GM19239 (cell line): ENCODE measurements at regions not wholly inside any gene's neighbourhood (a gene's known extent, or its start where the extent isn't known, plus 50 kb on each side); places are given as distances from the start of the nearest gene placed in this dataset.
"Not testable (repeated sequence)": the region's sequence is repeated elsewhere in the genome, so short reads cannot be mapped to it uniquely, and the experiment has no call there.

Experiments used
- DNase-seq: peaks from one replicate; pipeline ENCODE4 v3.0.0; 2011; ENCODE audit warnings: low spot score; ENCODE audit not compliant: insufficient read length
- FAIRE-seq: peaks from 2 replicates; lab custom pipeline; 2011; peaks lifted over from hg19 to GRCh38; lab: Jason Lieb, UNC

- DNase-seq: no peak
- FAIRE-seq: no peak
Measured at GRCh38 chr14:83867566-83868225, 1662.2 kb upstream of the FLRT2 start.

GRCh38 chr14:83870546-83871270, 1659.2 kb upstream of the FLRT2 start:
- FAIRE-seq: no peak

GRCh38 chr14:83873669-83874068, 1656.3 kb upstream of the FLRT2 start:
- FAIRE-seq (no peak), DNase-seq (no peak)

More at GRCh38 chr14:83870546-83871270, 1659.2 kb upstream of the FLRT2 start:
- DNase-seq: no peak

DNA sequence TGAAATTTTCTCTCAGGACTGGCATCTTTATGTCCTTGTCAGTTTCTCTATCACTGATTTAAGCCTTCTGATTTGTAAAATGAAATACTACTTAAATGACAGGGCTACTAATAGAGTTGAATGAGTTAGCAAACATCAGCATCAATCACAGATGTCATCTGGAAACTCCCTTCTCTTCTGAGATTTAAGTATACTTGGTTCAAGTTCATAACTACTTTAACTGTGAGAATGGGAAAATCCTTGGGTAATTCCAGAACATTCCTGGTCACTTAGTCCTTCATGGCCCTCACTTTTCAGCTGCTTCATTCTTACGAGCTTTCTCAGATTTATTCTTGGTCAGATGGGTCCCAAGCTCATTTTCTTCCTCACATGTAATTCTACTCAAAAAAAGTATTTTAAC, 1655.3 kb upstream of the FLRT2 start:
- FAIRE-seq: no peak
- DNase-seq: no peak

DNA sequence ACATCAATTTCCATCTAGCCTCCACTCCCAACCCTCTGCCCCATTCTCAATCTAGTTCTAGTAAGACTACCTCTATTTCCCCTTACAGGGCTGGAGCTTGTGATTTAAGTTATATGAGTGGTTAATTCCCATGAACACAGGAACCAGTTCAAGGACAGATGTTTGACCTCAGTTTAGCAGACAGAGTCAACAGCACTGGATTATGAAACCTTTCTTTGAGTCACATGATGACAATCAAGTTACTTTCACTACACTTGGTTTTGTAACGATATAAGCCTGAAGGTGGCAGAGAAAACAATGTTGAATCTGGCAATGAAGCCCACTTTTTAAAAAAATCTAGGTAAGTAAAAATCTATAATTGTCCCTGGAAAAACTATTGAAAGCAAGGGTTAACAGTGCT, 1646.2 kb upstream of the FLRT2 start:
- DNase-seq: no peak
- FAIRE-seq: no peak

DNA sequence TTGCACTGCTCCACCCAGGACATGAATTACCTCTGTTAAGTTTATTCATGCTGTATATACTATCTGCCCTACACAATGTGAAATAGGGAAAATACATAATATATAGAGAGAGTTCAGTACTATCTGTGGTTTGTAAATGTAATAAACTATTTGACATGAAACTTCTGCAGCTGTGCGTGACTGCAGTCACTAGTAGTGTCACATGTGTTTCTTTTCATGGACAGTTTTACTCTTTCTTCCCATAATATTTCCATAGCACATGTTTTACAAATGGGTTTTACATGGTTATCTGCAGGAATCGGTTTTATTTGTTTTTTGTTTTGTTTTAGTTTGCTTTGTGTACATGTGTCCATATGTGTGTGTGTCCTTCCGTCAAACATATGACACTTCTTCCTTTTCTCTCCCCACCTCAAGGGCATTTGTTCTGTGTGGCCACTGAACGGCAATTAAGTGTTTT, 1644.1 kb upstream of the FLRT2 start:
- FAIRE-seq: no peak
- DNase-seq: no peak

DNA sequence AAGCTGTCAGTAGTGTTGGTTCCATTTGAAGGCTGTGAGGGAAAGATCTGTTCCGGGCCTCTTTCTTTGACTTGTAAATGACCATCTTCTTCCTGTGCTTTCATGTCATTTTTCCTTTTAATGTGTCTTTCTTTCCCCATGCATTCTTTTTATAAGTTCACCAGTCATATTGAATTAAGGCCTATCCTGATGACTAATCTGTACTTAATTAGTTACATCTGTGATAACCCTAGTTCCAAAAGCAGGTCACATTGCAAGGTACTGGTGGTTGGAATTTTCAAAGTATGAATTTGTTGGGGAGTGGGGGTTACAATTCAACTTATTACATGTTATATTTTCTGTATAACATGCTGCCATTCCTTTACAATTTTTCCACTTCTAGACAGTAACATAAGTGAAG, 1642.1 kb upstream of the FLRT2 start:
- FAIRE-seq: no peak

DNA sequence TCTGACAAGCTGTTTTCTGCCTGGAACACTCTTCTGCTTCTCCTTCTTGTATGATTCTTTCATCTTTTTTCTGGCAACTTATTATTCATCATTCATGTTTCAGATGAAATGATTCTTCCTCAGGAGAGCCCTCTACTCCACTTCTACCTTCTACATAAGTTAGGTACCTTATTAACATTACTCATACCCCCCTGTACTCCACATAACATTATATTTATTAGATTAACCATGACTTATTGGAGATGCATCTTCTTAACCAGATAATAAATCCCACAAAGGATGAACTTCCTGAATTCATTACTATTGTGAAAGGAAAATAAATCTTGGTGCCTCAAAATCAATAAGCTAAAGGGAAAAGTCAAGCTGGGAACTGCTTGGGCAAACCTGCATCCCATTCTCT, 1636.5 kb upstream of the FLRT2 start:
- FAIRE-seq (no peak), DNase-seq (no peak)

More for the DNA sequence above, 1642.1 kb upstream of the FLRT2 start:
- no peak for DNase-seq

DNA sequence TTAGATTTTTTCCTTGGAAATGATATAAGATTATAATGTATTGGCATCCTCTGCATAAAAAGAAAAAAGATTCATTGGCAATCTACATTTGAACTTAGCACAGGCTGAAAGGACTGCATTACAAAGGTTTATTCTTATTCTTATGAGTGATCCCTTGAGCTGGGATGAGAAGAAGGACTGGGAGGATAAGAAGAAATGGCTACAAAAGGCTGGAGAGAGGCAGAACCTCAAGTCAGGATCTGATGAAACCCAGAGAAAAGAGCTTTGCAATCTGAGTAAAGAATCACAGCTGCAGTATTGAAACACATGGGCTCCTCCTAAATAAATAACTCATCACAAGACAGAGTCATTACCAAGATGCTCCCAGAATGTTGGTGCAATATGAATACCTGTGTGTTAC, 1635.4 kb upstream of the FLRT2 start:
- FAIRE-seq (no peak), DNase-seq (no peak)

- not testable (repeated sequence) for FAIRE-seq, DNase-seq
Measured at GRCh38 chr14:83898558-83898957, 1631.4 kb upstream of the FLRT2 start.

DNA sequence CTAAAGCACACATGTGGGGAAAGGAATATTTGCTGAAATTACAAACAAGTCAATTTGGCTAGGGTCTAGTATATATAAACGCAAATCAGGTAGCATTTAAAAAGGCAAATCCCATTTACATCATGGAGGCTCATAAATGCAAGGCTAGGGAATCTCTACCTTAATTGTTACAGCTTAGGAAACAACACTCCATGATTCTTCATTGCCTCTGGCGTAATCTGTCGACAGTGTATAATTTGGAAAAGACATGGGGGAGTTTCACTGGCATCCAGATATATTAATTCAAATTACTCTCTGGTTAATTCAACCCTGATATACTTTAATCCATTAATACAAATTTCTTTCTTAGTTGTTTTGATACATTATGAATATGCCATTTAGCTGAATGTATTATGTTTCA, 1630.2 kb upstream of the FLRT2 start:
- FAIRE-seq (no peak), DNase-seq (no peak)

GRCh38 chr14:83905157-83905556, 1624.8 kb upstream of the FLRT2 start:
- FAIRE-seq: no peak

DNA sequence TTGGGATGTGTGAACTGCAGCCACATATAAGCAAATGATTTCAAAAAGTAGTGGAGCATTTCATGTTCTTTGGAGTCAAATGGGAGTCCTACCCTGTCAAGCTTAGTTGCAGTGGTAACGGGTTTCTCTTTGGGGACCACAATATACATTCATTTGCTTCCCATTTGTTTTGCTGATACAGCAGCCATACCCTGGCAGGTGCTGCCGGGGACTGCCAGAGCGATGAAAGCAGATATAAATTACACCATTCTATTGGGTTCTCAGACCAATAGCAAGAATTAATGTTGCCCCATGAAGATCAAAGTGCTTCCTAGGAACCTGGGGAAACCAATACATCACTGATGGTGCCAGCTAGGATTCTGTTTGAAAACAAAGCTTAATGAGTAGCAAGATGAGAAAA, 1621.5 kb upstream of the FLRT2 start:
- DNase-seq (no peak), FAIRE-seq (no peak)

More at GRCh38 chr14:83905157-83905556, 1624.8 kb upstream of the FLRT2 start:
- DNase-seq: no peak

DNA sequence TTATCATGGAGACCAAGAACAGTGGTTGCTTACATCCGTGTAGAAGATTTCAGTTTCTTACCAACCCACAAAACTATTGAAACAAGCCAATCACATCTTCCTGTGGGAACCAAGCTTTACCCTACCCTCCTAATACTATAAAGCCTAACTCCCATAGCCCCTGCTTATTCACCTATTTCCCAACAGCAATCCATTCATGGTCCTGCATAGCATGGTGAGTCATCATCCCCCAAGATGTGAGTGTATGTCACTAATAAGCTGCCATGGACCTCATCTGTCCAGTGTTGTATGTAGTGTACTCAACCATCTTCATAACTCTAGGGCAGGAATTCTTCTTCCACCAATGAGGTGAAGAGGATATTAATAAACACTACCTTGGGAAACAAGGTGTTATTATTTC, 1620.4 kb upstream of the FLRT2 start:
- FAIRE-seq: no peak
- no peak for DNase-seq

- DNase-seq (no peak), FAIRE-seq (no peak)
Measured at GRCh38 chr14:83912032-83912642, 1617.8 kb upstream of the FLRT2 start.

DNA sequence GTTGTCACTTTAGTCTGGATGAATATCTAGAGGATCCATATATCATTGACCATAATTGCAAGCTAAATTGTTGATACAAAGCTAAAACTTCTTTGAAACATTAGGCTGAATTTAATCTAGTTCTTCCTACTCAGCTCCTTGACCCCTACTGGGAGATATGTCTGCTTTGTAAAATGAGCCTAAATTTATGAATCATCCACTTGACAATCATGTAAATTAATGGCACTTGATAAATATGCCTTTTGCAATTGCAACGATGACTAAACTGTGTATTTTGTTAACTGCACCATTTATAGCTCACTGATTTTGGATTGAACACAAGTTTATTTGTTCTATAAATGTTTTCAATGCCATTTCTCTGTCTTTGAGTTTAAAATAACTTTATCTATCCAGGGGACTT, 1616.5 kb upstream of the FLRT2 start:
- DNase-seq: no peak

DNA sequence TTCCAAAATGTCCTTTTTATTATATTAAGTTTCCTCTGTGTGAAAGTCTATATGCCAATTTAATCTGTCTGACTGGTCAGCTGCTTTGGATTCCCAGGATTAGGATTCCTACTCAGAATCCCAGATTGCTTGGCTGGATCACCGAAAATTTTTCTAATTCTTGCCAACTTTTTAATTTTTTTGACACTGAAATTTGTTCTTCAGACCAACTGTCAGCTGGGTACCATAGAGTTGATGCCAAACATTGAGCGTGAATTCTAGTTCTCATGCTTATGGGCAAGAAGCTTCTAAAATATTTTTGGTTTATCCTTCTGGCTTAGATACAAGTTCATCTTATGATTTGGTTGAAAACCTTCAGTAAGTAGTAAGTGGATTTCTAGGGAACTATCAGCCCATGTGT, 1611.4 kb upstream of the FLRT2 start:
- FAIRE-seq: no peak
- DNase-seq: no peak

More for the DNA sequence above, 1616.5 kb upstream of the FLRT2 start:
- FAIRE-seq: no peak

- FAIRE-seq, DNase-seq: not testable (repeated sequence)
Measured at GRCh38 chr14:83919675-83920074, 1610.3 kb upstream of the FLRT2 start.

GRCh38 chr14:83923842-83924241, 1606.1 kb upstream of the FLRT2 start:
- FAIRE-seq (no peak), DNase-seq (no peak)

- DNase-seq: no peak
Measured at GRCh38 chr14:83924259-83924658, 1605.7 kb upstream of the FLRT2 start.

DNA sequence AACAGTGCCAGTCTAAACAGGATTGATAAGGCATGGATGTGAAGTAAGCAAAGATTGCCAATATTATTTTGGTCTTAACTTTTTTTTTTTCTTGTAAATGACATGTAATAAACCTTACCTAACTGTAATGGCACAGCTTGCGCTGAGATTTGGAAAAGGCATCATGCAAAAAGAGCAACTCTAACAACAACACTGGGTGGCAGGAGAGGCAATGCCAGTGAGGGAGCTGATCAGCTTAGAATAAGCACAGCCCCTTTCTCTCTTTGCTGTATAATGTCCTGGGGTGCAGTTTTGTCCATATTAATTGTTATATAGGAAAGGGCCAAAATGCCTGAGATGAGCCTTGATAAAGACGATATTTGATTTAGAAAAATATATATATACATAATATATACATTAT, 1589.7 kb upstream of the FLRT2 start:
- DNase-seq (no peak), FAIRE-seq (no peak)

More at GRCh38 chr14:83924259-83924658, 1605.7 kb upstream of the FLRT2 start:
- no peak for FAIRE-seq
